HAP-1 (cell line): ENCODE measurements at regions not wholly inside any gene's neighbourhood (a gene's known extent, or its start where the extent isn't known, plus 50 kb on each side); places are given as distances from the start of the nearest gene placed in this dataset.
"Not testable (repeated sequence)": the region's sequence is repeated elsewhere in the genome, so short reads cannot be mapped to it uniquely, and the experiment has no call there.

ENCODE experiments used
- DNase-seq, 2 experiments: peaks; one replicate each; pipeline ENCODE4 v3.0.0-alpha.2; 2016 to 2020; ENCODE audit warnings: low spot score in 2 of 2
- H3K27me3 ChIP-seq: fragments of 250-450 bp; sonication (Bioruptor Pico); 2 replicates; pipeline ENCODE4 v1.5.1; 2020; ENCODE audit warnings: low read depth, mild to moderate bottlenecking, moderate library complexity
- H3K36me3 ChIP-seq: fragments of 250-450 bp; sonication (Bioruptor Pico); replicated peaks from 2 replicates; pipeline ENCODE4 v1.5.1; 2020; ENCODE audit warnings: mild to moderate bottlenecking
- H3K4me1 ChIP-seq: fragments of 250-450 bp; sonication (Bioruptor Pico); 2 replicates; pipeline ENCODE4 v1.5.1; 2020; ENCODE audit warnings: mild to moderate bottlenecking
- H3K4me3 ChIP-seq: fragments of 250-450 bp; sonication (Bioruptor Pico); 2 replicates; pipeline ENCODE4 v1.5.1; 2020; ENCODE audit warnings: mild to moderate bottlenecking, moderate library complexity
- H3K9me3 ChIP-seq: fragments of 250-450 bp; sonication (Bioruptor Pico); 2 replicates; pipeline ENCODE4 v1.5.1; 2020; ENCODE audit warnings: mild to moderate bottlenecking, moderate library complexity
- in situ Hi-C: fragments of 300-500 bp; cut with MboI; formaldehyde crosslinking; loops from 3 replicates; pipeline ENCODE4 v1.14.3; 2020; ENCODE audit warnings: low sequenced_read_pairs, inconsistent platforms, mixed read lengths

GRCh38 chr2:111329309-111329708 lies 208.6 kb downstream of the BCL2L11 start:
- H3K27me3 ChIP-seq, in situ Hi-C loops, H3K4me3 ChIP-seq, H3K9me3 ChIP-seq, DNase-seq, H3K36me3 ChIP-seq, H3K4me1 ChIP-seq: not testable (repeated sequence)

GRCh38 chr2:111331099-111331724 lies 210.5 kb downstream of the BCL2L11 start:
- in situ Hi-C loops, H3K9me3 ChIP-seq, H3K4me3 ChIP-seq, DNase-seq, H3K4me1 ChIP-seq, H3K36me3 ChIP-seq, H3K27me3 ChIP-seq: not testable (repeated sequence)

- H3K4me3 ChIP-seq, H3K9me3 ChIP-seq, H3K27me3 ChIP-seq, in situ Hi-C loops, H3K4me1 ChIP-seq, H3K36me3 ChIP-seq, DNase-seq: not testable (repeated sequence)
Observed at GRCh38 chr2:111335220-111335907, 214.7 kb downstream of the BCL2L11 start.

- H3K36me3 ChIP-seq, H3K4me3 ChIP-seq, DNase-seq, H3K27me3 ChIP-seq, H3K9me3 ChIP-seq, H3K4me1 ChIP-seq, in situ Hi-C loops: not testable (repeated sequence)
Observed at GRCh38 chr2:111338474-111338873, 217.8 kb downstream of the BCL2L11 start.

GRCh38 chr2:111339476-111339875 lies 218.8 kb downstream of the BCL2L11 start:
- H3K9me3 ChIP-seq, H3K36me3 ChIP-seq, H3K4me3 ChIP-seq, H3K27me3 ChIP-seq, DNase-seq, H3K4me1 ChIP-seq, in situ Hi-C loops: not testable (repeated sequence)

- H3K9me3 ChIP-seq, in situ Hi-C loops, DNase-seq: not testable (repeated sequence)
Observed at GRCh38 chr2:111344590-111344989, 223.9 kb downstream of the BCL2L11 start.

GRCh38 chr2:111345439-111345838 lies 224.7 kb downstream of the BCL2L11 start:
- H3K36me3 ChIP-seq, H3K4me3 ChIP-seq, H3K4me1 ChIP-seq, DNase-seq, H3K9me3 ChIP-seq, H3K27me3 ChIP-seq, in situ Hi-C loops: not testable (repeated sequence)

More at GRCh38 chr2:111344590-111344989, 223.9 kb downstream of the BCL2L11 start:
- not testable (repeated sequence) for H3K4me1 ChIP-seq, H3K27me3 ChIP-seq, H3K36me3 ChIP-seq, H3K4me3 ChIP-seq

- H3K4me1 ChIP-seq, H3K4me3 ChIP-seq, in situ Hi-C loops, H3K9me3 ChIP-seq, H3K27me3 ChIP-seq, H3K36me3 ChIP-seq, DNase-seq: not testable (repeated sequence)
Observed at GRCh38 chr2:111346018-111346930, 225.6 kb downstream of the BCL2L11 start.

- H3K36me3 ChIP-seq, H3K9me3 ChIP-seq, H3K4me3 ChIP-seq, in situ Hi-C loops, DNase-seq, H3K27me3 ChIP-seq, H3K4me1 ChIP-seq: not testable (repeated sequence)
Observed at GRCh38 chr2:111347695-111348094, 227.0 kb downstream of the BCL2L11 start.

GRCh38 chr2:111348316-111348715 lies 227.6 kb downstream of the BCL2L11 start:
- H3K4me3 ChIP-seq, H3K27me3 ChIP-seq, H3K36me3 ChIP-seq, H3K9me3 ChIP-seq, H3K4me1 ChIP-seq, in situ Hi-C loops, DNase-seq: not testable (repeated sequence)

- in situ Hi-C loops, H3K36me3 ChIP-seq, H3K9me3 ChIP-seq, H3K4me3 ChIP-seq, H3K27me3 ChIP-seq, DNase-seq, H3K4me1 ChIP-seq: not testable (repeated sequence)
Observed at GRCh38 chr2:111355022-111355817, 234.5 kb downstream of the BCL2L11 start.

- H3K9me3 ChIP-seq, H3K27me3 ChIP-seq, H3K36me3 ChIP-seq, DNase-seq, in situ Hi-C loops, H3K4me3 ChIP-seq, H3K4me1 ChIP-seq: not testable (repeated sequence)
Observed at GRCh38 chr2:111355823-111356511, 235.3 kb downstream of the BCL2L11 start.

GRCh38 chr2:111356512-111357031 lies 235.9 kb downstream of the BCL2L11 start:
- H3K4me3 ChIP-seq, H3K4me1 ChIP-seq, H3K36me3 ChIP-seq, H3K9me3 ChIP-seq, in situ Hi-C loops, H3K27me3 ChIP-seq: not testable (repeated sequence)
- peak in 1 of 2 experiments; percentile 83 for DNase-seq
